H9 (cell line): ENCODE measurements at regions not wholly inside any gene's neighbourhood (a gene's known extent, or its start where the extent isn't known, plus 50 kb on each side); places are given as distances from the start of the nearest gene placed in this dataset.

Experiments used
- DNase-seq: peaks from one replicate; pipeline ENCODE4 v3.0.0-alpha.2; 2017
- H2AFZ ChIP-seq: one replicate; pipeline ENCODE4 v1.6.1; 2013; ENCODE audit warnings: mild to moderate bottlenecking, low read length, control low read depth, moderate library complexity
- H2AK5ac ChIP-seq: 2 replicates; pipeline ENCODE4 v1.6.1; 2013; ENCODE audit warnings: low read length, control low read depth, mixed read lengths; ENCODE audit not compliant: insufficient read length
- H2BK120ac ChIP-seq: one replicate; pipeline ENCODE4 v1.6.1; 2013; ENCODE audit warnings: low read depth, mild to moderate bottlenecking, low read length, control low read depth, inconsistent platforms; ENCODE audit not compliant: poor library complexity, severe bottlenecking
- H2BK12ac ChIP-seq: 2 replicates; pipeline ENCODE4 v1.6.1; 2013; ENCODE audit warnings: low read length, control low read depth, mixed read lengths, low read depth; ENCODE audit not compliant: insufficient read length
- H2BK15ac ChIP-seq: 2 replicates; pipeline ENCODE4 v1.6.1; 2013; ENCODE audit warnings: low read depth, low read length, control low read depth
- H2BK20ac ChIP-seq: one replicate; pipeline ENCODE4 v1.6.1; 2013; ENCODE audit warnings: low read depth, mild to moderate bottlenecking, low read length, control low read depth, inconsistent platforms; ENCODE audit not compliant: poor library complexity, severe bottlenecking
- H2BK5ac ChIP-seq: 2 replicates; pipeline ENCODE4 v1.6.1; 2013; ENCODE audit warnings: low read length, control low read depth, mixed read lengths; ENCODE audit not compliant: insufficient read length
- H3K14ac ChIP-seq: 2 replicates; pipeline ENCODE4 v1.6.1; 2013; ENCODE audit warnings: low read length, control low read depth; ENCODE audit not compliant: insufficient read depth
- H3K18ac ChIP-seq: 2 replicates; pipeline ENCODE4 v1.6.1; 2013; ENCODE audit warnings: low read depth, mild to moderate bottlenecking, mixed read lengths, low read length, control low read depth; ENCODE audit not compliant: insufficient read length
- H3K23ac ChIP-seq: 2 replicates; pipeline ENCODE4 v1.6.1; 2013; ENCODE audit warnings: low read length, control low read depth, mixed read lengths, low read depth; ENCODE audit not compliant: insufficient read length
- H3K23me2 ChIP-seq: 2 replicates; pipeline ENCODE4 v1.6.1; 2013; ENCODE audit warnings: low read depth, mild to moderate bottlenecking, mixed read lengths, low read length, control low read depth; ENCODE audit not compliant: insufficient read length, poor library complexity, severe bottlenecking
- H3K27ac ChIP-seq: 2 replicates; pipeline ENCODE4 v1.5.1; 2013; ENCODE audit warnings: low read length, control low read depth, mixed read lengths, low read depth; ENCODE audit not compliant: insufficient read length
- H3K27me3 ChIP-seq: 2 replicates; pipeline ENCODE4 v1.6.1; 2013; ENCODE audit warnings: low read length, control low read depth, inconsistent platforms; ENCODE audit not compliant: insufficient read depth
- H3K4ac ChIP-seq: 2 replicates; pipeline ENCODE4 v1.6.1; 2013; ENCODE audit warnings: low read depth, mild to moderate bottlenecking, control low read depth, inconsistent platforms, low read length, moderate library complexity
- H3K4me1 ChIP-seq: 2 replicates; pipeline ENCODE4 v1.6.1; 2013; ENCODE audit warnings: low read length, control low read depth, inconsistent platforms; ENCODE audit not compliant: insufficient read depth
- H3K4me2 ChIP-seq: 2 replicates; pipeline ENCODE4 v1.6.1; 2013; ENCODE audit warnings: low read length, control low read depth, mixed read lengths; ENCODE audit not compliant: insufficient read length, insufficient read depth
- H3K56ac ChIP-seq: 2 replicates; pipeline ENCODE4 v1.6.1; 2013; ENCODE audit warnings: low read depth, mild to moderate bottlenecking, mixed read lengths, low read length, control low read depth; ENCODE audit not compliant: insufficient read length
- H3K79me1 ChIP-seq: 2 replicates; pipeline ENCODE4 v1.6.1; 2013; ENCODE audit warnings: low read depth, mild to moderate bottlenecking, moderate library complexity, low read length, control low read depth, inconsistent platforms; ENCODE audit not compliant: insufficient read depth, poor library complexity, severe bottlenecking
- H3K79me2 ChIP-seq: 2 replicates; pipeline ENCODE4 v1.6.1; 2013; ENCODE audit warnings: low read length, control low read depth, inconsistent platforms; ENCODE audit not compliant: insufficient read depth
- H3K9ac ChIP-seq: 2 replicates; pipeline ENCODE4 v1.6.1; 2013; ENCODE audit warnings: low read length, control low read depth, mixed read lengths; ENCODE audit not compliant: insufficient read length; ENCODE audit errors: extremely low read depth
- H3K9me3 ChIP-seq: one replicate; pipeline ENCODE4 v1.6.1; 2013; ENCODE audit warnings: low read depth, low read length, inconsistent platforms; ENCODE audit not compliant: control insufficient read depth
- H3T11ph ChIP-seq: one replicate; pipeline ENCODE4 v1.6.1; 2013; ENCODE audit warnings: mild to moderate bottlenecking, low read length, control low read depth, inconsistent platforms
- H4K20me1 ChIP-seq: one replicate; pipeline ENCODE4 v1.6.1; 2013; ENCODE audit not compliant: control insufficient read depth, insufficient read length, insufficient read depth
- H4K5ac ChIP-seq: 2 replicates; pipeline ENCODE4 v1.6.1; 2013; ENCODE audit warnings: low read depth, mild to moderate bottlenecking, mixed read lengths, low read length, control low read depth; ENCODE audit not compliant: insufficient read length
- H4K8ac ChIP-seq: replicated peaks from 2 replicates; pipeline ENCODE4 v1.6.1; 2013; ENCODE audit warnings: low read length, control low read depth, mixed read lengths, low read depth; ENCODE audit not compliant: insufficient read length
- H4K91ac ChIP-seq: 2 replicates; pipeline ENCODE4 v1.6.1; 2013; ENCODE audit warnings: low read depth, mild to moderate bottlenecking, moderate library complexity, mixed read lengths, low read length, control low read depth; ENCODE audit not compliant: insufficient read length
- H3K27ac Mint-ChIP-seq, 3 experiments: 2 replicates in 2 of 3; 3 replicates in 1 of 3; pipeline ENCODE4 v1.8.0; 2020 to 2021; ENCODE audit warnings: mixed read lengths in 3 of 3, mild to moderate bottlenecking in 1 of 3, moderate library complexity in 1 of 3
- H3K27me3 Mint-ChIP-seq: 2 replicates; pipeline ENCODE4 v1.8.0; 2021; ENCODE audit warnings: low read depth, mild to moderate bottlenecking, moderate library complexity, mixed read lengths
- H3K36me3 Mint-ChIP-seq, 3 experiments: 2 replicates in 2 of 3; 3 replicates in 1 of 3; pipeline ENCODE4 v1.8.0; 2020 to 2021; ENCODE audit warnings: low read depth in 3 of 3, mixed read lengths in 3 of 3; ENCODE audit not compliant: insufficient read depth in 1 of 3
- H3K4me1 Mint-ChIP-seq, 2 experiments: 2 replicates each; pipeline ENCODE4 v1.8.0; 2020; ENCODE audit warnings: mixed read lengths in 2 of 2
- H3K4me3 Mint-ChIP-seq, 2 experiments: 2 replicates in 1 of 2; 3 replicates in 1 of 2; pipeline ENCODE4 v1.8.0; 2020 to 2021; ENCODE audit warnings: mild to moderate bottlenecking in 2 of 2, mixed read lengths in 2 of 2, moderate library complexity in 1 of 2
- H3K9me3 Mint-ChIP-seq, 2 experiments: 2 replicates in 1 of 2; 3 replicates in 1 of 2; pipeline ENCODE4 v1.8.0; 2020; ENCODE audit warnings: mild to moderate bottlenecking in 2 of 2, mixed read lengths in 2 of 2, moderate library complexity in 1 of 2
- WGBS: extraction: QIAGEN DNeasy Blood & Tissue Kit; methylation state at CpG from one replicate; pipeline ENCODE4 v1.1.7; 2013; ENCODE audit warnings: missing lambda C conversion rate, low lambda C conversion rate, mixed read lengths; ENCODE audit not compliant: insufficient read length; ENCODE audit errors: extremely low coverage; 5-methylcytosine and 5-hydroxymethylcytosine counted together
- TF ChIP-seq, protein P1 (sequence below): fragments of 200-600 bp; sonication (generic); conservative IDR thresholded peaks from 3 replicates; pipeline ENCODE4 v1.8.0; 2021; ENCODE audit warnings: antibody characterized with exemption, mild to moderate bottlenecking

DNA sequence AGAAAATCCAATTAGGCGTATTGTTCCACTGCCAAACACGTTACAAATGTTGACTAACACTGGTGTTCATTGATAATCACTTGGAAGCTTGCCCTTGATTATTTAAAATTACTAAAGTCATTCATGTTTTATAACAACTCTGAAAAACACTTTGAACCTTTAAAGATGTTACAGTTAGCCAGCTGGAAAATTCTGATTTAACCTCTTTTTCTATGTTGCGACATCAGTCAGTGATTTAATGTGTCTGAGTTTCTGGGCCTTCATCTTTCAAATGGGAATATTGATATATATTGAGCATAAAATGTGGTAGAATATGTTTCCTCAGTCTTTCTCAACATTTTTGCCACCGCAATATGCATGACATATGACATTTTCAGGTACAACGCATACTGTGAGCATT lies 274.1 kb upstream of the TENM3 start:
- Histone ChIP-seq H2AK5ac (no peak overlapping the region), H3K79me1 (no peaks in the 10 kb centered on the region), H3T11ph (no peak overlapping the region), H2BK5ac (no peak overlapping the region), H3K14ac (no peak overlapping the region), H2BK15ac (no peak overlapping the region), H2BK120ac (no peak overlapping the region), H3K27ac (no peak overlapping the region), H3K4me2 (no peak overlapping the region), H3K56ac (no peak overlapping the region), H3K4me1 (peaks cover 4% of the 10 kb centered on the region; the same call in 1 of the 2 replicates), H3K23ac (no peak overlapping the region), H3K9ac (no peak overlapping the region), H3K23me2 (no peaks in the 10 kb centered on the region), H3K27me3 (no peaks in the 10 kb centered on the region), H4K20me1 (no peaks in the 10 kb centered on the region), H4K8ac (no peak overlapping the region), H3K18ac (no peak overlapping the region), H2AFZ (no peak overlapping the region), H3K4ac (no peak overlapping the region), H3K9me3 (no peaks in the 10 kb centered on the region), H4K91ac (no peak overlapping the region), H2BK12ac (no peak overlapping the region), H3K79me2 (no peaks in the 10 kb centered on the region), H2BK20ac (no peak overlapping the region), H4K5ac (no peak overlapping the region)
- no peak overlapping the region for H3K27ac Mint-ChIP-seq
- WGBS = no CpG with 5 or more reads among the region's 5 CpGs
- peaks cover 18 to 21% of the 10 kb centered on the region in 2 experiments for H3K4me1 Mint-ChIP-seq
- DNase-seq = no peak
- no peak overlapping the region for H3K4me3 Mint-ChIP-seq
- H3K36me3 Mint-ChIP-seq = peaks cover 0 to 4% (median 3%) of the 10 kb centered on the region in 3 experiments; a peak in 3 of 7 replicates
- no peaks in the 10 kb centered on the region for H3K27me3 Mint-ChIP-seq
- TF ChIP-seq, protein P1, sequence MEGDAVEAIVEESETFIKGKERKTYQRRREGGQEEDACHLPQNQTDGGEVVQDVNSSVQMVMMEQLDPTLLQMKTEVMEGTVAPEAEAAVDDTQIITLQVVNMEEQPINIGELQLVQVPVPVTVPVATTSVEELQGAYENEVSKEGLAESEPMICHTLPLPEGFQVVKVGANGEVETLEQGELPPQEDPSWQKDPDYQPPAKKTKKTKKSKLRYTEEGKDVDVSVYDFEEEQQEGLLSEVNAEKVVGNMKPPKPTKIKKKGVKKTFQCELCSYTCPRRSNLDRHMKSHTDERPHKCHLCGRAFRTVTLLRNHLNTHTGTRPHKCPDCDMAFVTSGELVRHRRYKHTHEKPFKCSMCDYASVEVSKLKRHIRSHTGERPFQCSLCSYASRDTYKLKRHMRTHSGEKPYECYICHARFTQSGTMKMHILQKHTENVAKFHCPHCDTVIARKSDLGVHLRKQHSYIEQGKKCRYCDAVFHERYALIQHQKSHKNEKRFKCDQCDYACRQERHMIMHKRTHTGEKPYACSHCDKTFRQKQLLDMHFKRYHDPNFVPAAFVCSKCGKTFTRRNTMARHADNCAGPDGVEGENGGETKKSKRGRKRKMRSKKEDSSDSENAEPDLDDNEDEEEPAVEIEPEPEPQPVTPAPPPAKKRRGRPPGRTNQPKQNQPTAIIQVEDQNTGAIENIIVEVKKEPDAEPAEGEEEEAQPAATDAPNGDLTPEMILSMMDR = no peak
- H3K9me3 Mint-ChIP-seq = peaks cover 2 to 3% of the 10 kb centered on the region in 2 experiments; a peak in 2 of 5 replicates
